H7 (cell line): ENCODE measurements at regions not wholly inside any gene's neighbourhood (a gene's known extent, or its start where the extent isn't known, plus 50 kb on each side); places are given as distances from the start of the nearest gene placed in this dataset.

ENCODE experiments used
- DNase-seq: peaks from one replicate; pipeline ENCODE4 v3.0.0; 2012
- H3K27me3 ChIP-seq: 2 replicates; pipeline ENCODE4 v1.6.0; 2011; ENCODE audit warnings: mild to moderate bottlenecking, low read length; ENCODE audit not compliant: control insufficient read depth, insufficient read depth
- H3K36me3 ChIP-seq: replicated peaks from 2 replicates; pipeline ENCODE4 v1.5.1; 2011; ENCODE audit warnings: low read length; ENCODE audit not compliant: control insufficient read depth, insufficient read depth
- H3K4me3 ChIP-seq: 2 replicates; pipeline ENCODE4 v1.5.1; 2011; ENCODE audit warnings: low read depth, mild to moderate bottlenecking, control low read depth, low read length, moderate library complexity; ENCODE audit not compliant: insufficient read depth

- Histone ChIP-seq H3K4me3 (no peak overlapping the region), H3K27me3 (no peaks in the 10 kb centered on the region)
Observed at GRCh38 chr2:160882906-160883305, 277.3 kb upstream of the TANK start.

DNA sequence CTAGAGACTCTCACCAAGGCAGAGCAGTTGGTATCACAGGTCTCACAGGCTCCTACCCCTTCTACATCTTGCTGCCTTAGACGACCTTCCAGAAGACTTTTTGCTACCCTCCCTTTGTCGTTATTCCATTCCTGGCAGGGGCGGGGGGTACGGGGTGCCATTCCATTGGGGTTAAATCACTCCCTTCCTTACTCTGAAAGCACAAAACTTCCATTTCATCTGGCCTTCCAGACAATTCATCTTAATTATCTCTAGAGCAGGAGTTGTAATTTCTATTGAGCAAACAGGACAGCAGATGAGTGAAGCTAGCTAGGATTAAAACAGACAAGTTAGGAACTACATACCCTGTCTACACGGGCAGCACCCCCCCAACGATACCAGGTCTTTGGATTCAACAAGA, 276.2 kb upstream of the TANK start:
- H3K4me3 ChIP-seq: no peak overlapping the region
- no peak for DNase-seq
- H3K27me3 ChIP-seq: no peaks in the 10 kb centered on the region

More at GRCh38 chr2:160882906-160883305, 277.3 kb upstream of the TANK start:
- no peak for DNase-seq
- no peaks in the 10 kb centered on the region for H3K36me3 ChIP-seq

GRCh38 chr2:160889439-160890170, 270.6 kb upstream of the TANK start:
- H3K27me3 ChIP-seq: no peaks in the 10 kb centered on the region
- no peak overlapping the region for H3K4me3 ChIP-seq
- DNase-seq: no peak
- no peaks in the 10 kb centered on the region for H3K36me3 ChIP-seq

More for the DNA sequence above, 276.2 kb upstream of the TANK start:
- H3K36me3 ChIP-seq: no peaks in the 10 kb centered on the region

DNA sequence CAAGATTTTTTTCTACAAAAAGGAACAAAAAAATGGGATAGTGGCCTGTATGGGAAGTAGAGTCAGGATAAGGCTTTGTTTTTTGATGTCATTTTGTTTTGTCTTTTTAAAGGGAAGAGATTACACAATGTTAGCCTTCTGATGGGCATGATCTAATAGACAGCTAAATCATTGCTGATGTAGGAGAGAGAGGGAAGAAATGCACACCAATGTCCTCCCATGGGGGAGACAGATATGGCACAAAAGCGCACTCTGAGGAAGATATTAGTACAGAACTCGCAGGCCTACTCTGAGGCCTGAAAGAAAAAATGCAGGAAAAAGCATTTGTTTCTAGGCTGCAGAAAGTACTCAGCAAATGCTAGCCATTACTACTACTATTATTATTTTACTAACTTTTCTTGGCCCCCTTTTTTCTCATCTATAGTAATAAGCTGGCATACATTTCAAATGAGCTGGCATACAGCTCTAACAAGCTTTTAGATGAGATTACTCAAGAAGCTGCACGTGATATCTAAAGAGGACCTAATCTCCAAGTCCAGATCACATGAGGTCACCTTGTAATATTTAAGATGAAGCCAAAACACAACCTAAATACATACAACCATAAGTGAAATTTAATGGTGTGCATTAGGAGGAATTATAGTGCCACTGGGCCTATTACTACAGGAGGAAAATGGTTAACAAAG, 269.4 kb upstream of the TANK start:
- no peaks in the 10 kb centered on the region for H3K27me3 ChIP-seq
- no peak overlapping the region for H3K4me3 ChIP-seq
- H3K36me3 ChIP-seq: no peaks in the 10 kb centered on the region
- DNase-seq: no peak

GRCh38 chr2:160891353-160891740, 268.9 kb upstream of the TANK start:
- Histone ChIP-seq H3K4me3 (no peak overlapping the region), H3K36me3 (no peaks in the 10 kb centered on the region), H3K27me3 (no peaks in the 10 kb centered on the region)
- DNase-seq: no peak

DNA sequence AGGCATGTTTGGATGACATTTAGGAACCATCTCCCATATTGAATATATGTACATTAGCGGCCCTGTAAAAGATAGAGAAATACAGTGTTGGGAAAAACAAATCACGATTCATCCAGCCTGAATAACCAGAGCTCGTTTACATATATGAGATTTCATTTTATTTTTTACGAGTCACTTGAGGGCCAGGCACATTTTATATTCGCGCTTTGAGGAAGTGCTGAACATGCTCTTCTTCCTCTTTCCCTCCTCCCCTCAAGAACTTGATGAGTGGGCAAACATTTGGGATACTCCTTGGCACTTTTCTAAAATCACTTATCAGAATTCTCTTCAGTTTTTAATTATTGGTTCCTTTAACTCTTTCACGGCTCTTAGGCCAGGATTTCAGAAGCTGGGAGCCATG, 268.0 kb upstream of the TANK start:
- H3K4me3 ChIP-seq: no peak overlapping the region
- no peak for DNase-seq
- H3K36me3 ChIP-seq: no peaks in the 10 kb centered on the region
- H3K27me3 ChIP-seq: no peaks in the 10 kb centered on the region

GRCh38 chr2:160893581-160893980, 266.6 kb upstream of the TANK start:
- no peak overlapping the region for H3K4me3 ChIP-seq
- no peaks in the 10 kb centered on the region for H3K27me3 ChIP-seq
- peak; percentile 12 for DNase-seq
- no peaks in the 10 kb centered on the region for H3K36me3 ChIP-seq

GRCh38 chr2:160898581-160899307, 261.5 kb upstream of the TANK start:
- Histone ChIP-seq H3K27me3 (no peaks in the 10 kb centered on the region), H3K36me3 (no peaks in the 10 kb centered on the region), H3K4me3 (no peak overlapping the region)
- DNase-seq: no peak

DNA sequence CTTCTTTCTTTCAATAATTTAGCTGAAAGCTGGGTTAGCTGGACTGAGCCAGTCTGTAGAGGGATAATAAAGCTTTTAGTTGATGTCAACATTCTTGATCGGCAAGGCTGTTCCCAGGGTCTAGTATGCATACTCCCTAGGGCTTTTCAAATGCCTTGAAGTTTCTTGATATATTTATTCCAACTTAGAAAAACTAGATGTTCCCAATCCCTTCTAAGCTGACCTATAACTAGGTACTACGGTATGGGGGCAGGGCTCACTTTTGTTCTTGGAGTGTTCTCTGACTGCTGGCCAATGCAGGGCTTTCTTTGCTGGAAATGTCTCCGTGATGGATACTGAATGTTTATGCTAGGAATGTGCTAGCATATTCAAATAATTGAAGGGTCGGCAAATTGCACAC, 258.6 kb upstream of the TANK start:
- H3K4me3 ChIP-seq: no peak overlapping the region
- H3K36me3 ChIP-seq: no peaks in the 10 kb centered on the region
- no peak for DNase-seq
- H3K27me3 ChIP-seq: no peaks in the 10 kb centered on the region

GRCh38 chr2:160905862-160906261, 254.4 kb upstream of the TANK start:
- no peak overlapping the region for H3K4me3 ChIP-seq
- H3K36me3 ChIP-seq: no peaks in the 10 kb centered on the region
- no peak for DNase-seq
- H3K27me3 ChIP-seq: no peaks in the 10 kb centered on the region

DNA sequence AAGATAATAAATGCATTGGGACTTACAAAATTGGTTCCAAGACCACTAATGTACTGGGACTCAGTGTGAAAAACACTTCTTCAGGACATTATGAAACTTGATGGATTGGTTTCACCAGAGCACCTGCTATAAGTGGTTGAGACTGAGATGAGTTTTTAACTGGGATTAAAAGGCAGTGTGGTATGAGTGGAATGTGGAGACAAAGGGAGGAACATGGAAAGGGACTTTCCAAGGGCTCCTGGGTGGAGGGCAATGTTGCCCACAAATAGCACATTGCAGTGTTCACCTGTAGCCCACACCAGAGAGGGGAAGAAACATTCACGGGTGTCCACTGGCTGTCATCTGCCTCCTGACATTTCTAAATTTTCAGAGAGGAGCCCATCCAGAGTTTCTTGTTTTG, 253.3 kb upstream of the TANK start:
- no peaks in the 10 kb centered on the region for H3K27me3 ChIP-seq
- H3K36me3 ChIP-seq: no peaks in the 10 kb centered on the region
- peak; percentile 8 for DNase-seq
- no peak overlapping the region for H3K4me3 ChIP-seq

- Histone ChIP-seq H3K4me3 (no peak overlapping the region), H3K27me3 (peaks cover 2% of the 10 kb centered on the region; the same call in 1 of the 2 replicates), H3K36me3 (no peaks in the 10 kb centered on the region)
- no peak for DNase-seq
Observed at GRCh38 chr2:160907738-160908137, 252.5 kb upstream of the TANK start.

DNA sequence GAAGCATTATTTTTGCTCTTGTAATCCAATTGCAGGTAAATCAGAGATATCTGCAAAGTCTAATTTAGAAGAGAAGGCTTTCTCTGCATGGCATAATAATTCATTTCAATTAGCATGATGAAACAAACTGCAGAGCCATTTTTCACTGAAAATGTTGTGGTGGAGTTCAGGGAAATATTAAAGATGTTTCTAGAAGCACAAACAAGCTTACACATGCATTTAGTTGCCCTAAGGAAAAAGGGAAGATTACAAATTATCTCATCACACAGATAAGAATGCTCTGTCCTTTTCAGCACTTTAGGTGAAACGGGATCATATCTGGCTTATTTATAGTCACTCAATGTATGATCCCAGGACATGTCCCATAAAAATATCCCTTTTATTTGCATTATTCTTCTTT, 252.1 kb upstream of the TANK start:
- no peak overlapping the region for H3K4me3 ChIP-seq
- DNase-seq: no peak
- H3K36me3 ChIP-seq: no peaks in the 10 kb centered on the region
- peaks cover 2% of the 10 kb centered on the region; the same call in 1 of the 2 replicates for H3K27me3 ChIP-seq

GRCh38 chr2:160909781-160910242, 250.4 kb upstream of the TANK start:
- no peaks in the 10 kb centered on the region for H3K36me3 ChIP-seq
- DNase-seq: no peak
- peaks cover 4% of the 10 kb centered on the region for H3K27me3 ChIP-seq
- H3K4me3 ChIP-seq: no peak overlapping the region

DNA sequence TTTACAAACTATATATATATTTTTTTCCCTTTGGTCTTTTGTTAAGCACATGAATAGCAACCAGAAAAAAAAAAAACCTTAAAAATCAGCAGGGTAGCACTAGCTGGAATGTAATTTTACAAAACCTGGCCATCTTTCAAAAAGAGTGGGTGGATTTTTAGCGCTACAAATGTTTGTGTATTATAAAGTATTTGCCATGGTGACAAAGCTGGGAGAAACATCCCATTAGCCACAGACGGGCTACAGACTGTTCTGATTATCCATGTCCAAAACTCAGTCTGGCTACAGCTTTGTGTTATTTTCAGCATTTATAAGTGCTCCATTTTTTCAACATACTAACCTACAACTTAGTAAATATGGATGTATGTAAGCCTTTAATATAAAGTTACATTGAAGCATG, 249.5 kb upstream of the TANK start:
- DNase-seq: no peak
- H3K4me3 ChIP-seq: no peak overlapping the region
- peaks cover 4% of the 10 kb centered on the region for H3K27me3 ChIP-seq
- H3K36me3 ChIP-seq: no peaks in the 10 kb centered on the region
